Fibroblast of the aortic adventitia (primary cell): ENCODE measurements at regions not wholly inside any gene's neighbourhood (a gene's known extent, or its start where the extent isn't known, plus 50 kb on each side); places are given as distances from the start of the nearest gene placed in this dataset.

Source experiments
- DNase-seq: peaks from one replicate; pipeline ENCODE4 v3.0.0-alpha.2; 2010; ENCODE audit warnings: low read depth
- H3K4me3 ChIP-seq: 2 replicates; pipeline ENCODE4 v1.5.1; 2011; ENCODE audit warnings: low read depth, mild to moderate bottlenecking, control low read depth, low read length, moderate library complexity
- CTCF ChIP-seq: IDR thresholded peaks from 2 replicates; pipeline ENCODE4 v1.5.1; 2011; ENCODE audit warnings: mild to moderate bottlenecking, low read length, control low read depth, inconsistent platforms; ENCODE audit not compliant: insufficient read depth

GRCh38 chr10:111974325-111974724 lies 209.2 kb downstream of the GPAM start:
- TF ChIP-seq CTCF: no peak
- DNase-seq: no peak
- H3K4me3 ChIP-seq: no peak overlapping the region

GRCh38 chr10:111976557-111976956 lies 207.0 kb downstream of the GPAM start:
- no peak overlapping the region for H3K4me3 ChIP-seq
- TF ChIP-seq CTCF: no peak
- no peak for DNase-seq

- no peak overlapping the region for H3K4me3 ChIP-seq
- no peak for DNase-seq
- TF ChIP-seq CTCF: no peak
These were observed 199.5 kb downstream of the GPAM start for GRCh38 chr10:111984057-111984456.

GRCh38 chr10:111986079-111986478 lies 197.5 kb downstream of the GPAM start:
- no peak for TF ChIP-seq CTCF
- H3K4me3 ChIP-seq: no peak overlapping the region
- DNase-seq: no peak

GRCh38 chr10:111988646-111989045 lies 194.9 kb downstream of the GPAM start:
- TF ChIP-seq CTCF: no peak
- H3K4me3 ChIP-seq: no peak overlapping the region
- DNase-seq: no peak

GRCh38 chr10:111989136-111989911 lies 194.2 kb downstream of the GPAM start:
- no peak for DNase-seq
- no peak for TF ChIP-seq CTCF
- H3K4me3 ChIP-seq: no peak overlapping the region

- peak; percentile 8 for TF ChIP-seq CTCF
- DNase-seq: no peak
- H3K4me3 ChIP-seq: no peak overlapping the region
These were observed 192.8 kb downstream of the GPAM start for GRCh38 chr10:111990734-111991133.
